ENCODE measurements at regions not wholly inside any gene's neighbourhood (a gene's known extent, or its start where the extent isn't known, plus 50 kb on each side); places are given as distances from the start of the nearest gene placed in this dataset.

GRCh38 chr6:22142856-22143255 lies 154.0 kb downstream of the PRL start:
- Histone ChIP-seq H3K27ac (ENCODE audit: insufficient read length, low read depth, low read length) (no peak overlapping the region), H3K18ac (ENCODE audit: insufficient read length, low read depth, low read length) (no peak overlapping the region), H3K79me2 (ENCODE audit: insufficient read depth, low read length) (0 out of 2 replicates have a peak, but pooled peaks cover 2% of the 10 kb centered on the region), H4K5ac (ENCODE audit: insufficient read length, low read depth, low read length) (no peak overlapping the region), H2AK5ac (ENCODE audit: insufficient read length, low read length) (no peak overlapping the region), H3K23ac (ENCODE audit: insufficient read length, low read depth, low read length) (no peak overlapping the region), H4K8ac (replicated peaks; ENCODE audit: insufficient read length, low read depth, low read length) (no peak overlapping the region), H2BK20ac (ENCODE audit: low read depth, low read length, poor library complexity, severe bottlenecking) (no peak overlapping the region), H4K91ac (ENCODE audit: insufficient read length, low read depth, low read length) (no peak overlapping the region), H3K23me2 (ENCODE audit: insufficient read length, low read depth, low read length, poor library complexity, severe bottlenecking) (no peaks in the 10 kb centered on the region), H3K9ac (ENCODE audit: extremely low read depth, insufficient read length, low read length) (no peak overlapping the region), H4K20me1 (ENCODE audit: control insufficient read depth, insufficient read depth, insufficient read length) (no peaks in the 10 kb centered on the region), H3T11ph (ENCODE audit: low read length) (no peak overlapping the region), H3K79me1 (ENCODE audit: insufficient read depth, low read depth, low read length, poor library complexity, severe bottlenecking) (no peaks in the 10 kb centered on the region), H2BK120ac (ENCODE audit: low read depth, low read length, poor library complexity, severe bottlenecking) (no peak overlapping the region), H3K14ac (ENCODE audit: insufficient read depth, low read length) (no peak overlapping the region), H3K9me3 (ENCODE audit: control insufficient read depth, low read depth, low read length) (no peaks in the 10 kb centered on the region), H3K4me1 (ENCODE audit: insufficient read depth, low read length) (peaks cover 20% of the 10 kb centered on the region), H2BK12ac (ENCODE audit: insufficient read length, low read depth, low read length) (no peak overlapping the region), H2BK5ac (ENCODE audit: insufficient read length, low read length) (no peak overlapping the region), H2AFZ (ENCODE audit: low read length) (no peak overlapping the region), H3K4me2 (ENCODE audit: insufficient read depth, insufficient read length, low read length) (no peak overlapping the region), H3K4ac (ENCODE audit: low read depth, low read length) (no peak overlapping the region), H2BK15ac (ENCODE audit: low read depth, low read length) (no peak overlapping the region), H3K56ac (ENCODE audit: insufficient read length, low read depth, low read length) (no peak overlapping the region), H3K27me3 (ENCODE audit: insufficient read depth, low read length) (no peaks in the 10 kb centered on the region)
- Mint-ChIP-seq H3K4me1 (peaks cover 37 to 39% of the 10 kb centered on the region in 2 experiments), H3K4me3 (no peak overlapping the region), H3K36me3 (ENCODE audit: insufficient read depth in 1 of 3, low read depth in 3 of 3) (peaks cover 2 to 6% (median 5%) of the 10 kb centered on the region in 3 experiments; a peak in 3 of 7 replicates), H3K27me3 (ENCODE audit: low read depth) (no peaks in the 10 kb centered on the region), H3K9me3 (no peaks in the 10 kb centered on the region), H3K27ac (peak overlapping the region in 1 of 3 experiments; percentile 26; a peak in 2 of 7 replicates)
- no peak for TF ChIP-seq CTCF (conservative IDR thresholded peaks at IDR 0.05)
- no CpG with 5 or more reads among the region's 7 CpGs for WGBS (ENCODE audit: extremely low coverage, insufficient read length, low lambda C conversion rate)
- no peak for DNase-seq
